ENCODE measurements at regions not wholly inside any gene's neighbourhood (a gene's known extent, or its start where the extent isn't known, plus 50 kb on each side); places are given as distances from the start of the nearest gene placed in this dataset.
"Not testable (repeated sequence)": the region's sequence is repeated elsewhere in the genome, so short reads cannot be mapped to it uniquely, and the experiment has no call there.

DNA sequence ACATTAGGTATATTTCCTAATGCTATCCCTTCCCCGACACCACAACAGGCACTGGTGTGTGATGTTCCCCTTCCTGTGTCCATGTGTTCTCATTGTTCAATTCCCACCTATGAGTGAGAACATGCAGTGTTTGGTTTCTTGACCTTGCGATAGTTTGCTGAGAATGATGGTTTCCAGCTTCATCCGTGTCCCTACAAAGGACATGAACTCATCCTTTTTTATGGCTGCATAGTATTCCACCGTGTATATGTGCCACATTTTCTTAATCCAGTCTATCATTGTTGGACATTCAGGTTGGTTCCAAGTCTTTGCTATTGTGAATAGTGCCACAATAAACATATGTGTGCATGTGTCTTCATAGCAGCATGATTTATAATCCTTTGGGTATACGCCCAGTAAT is 228.5 kb upstream of the RARB start:
- TF ChIP-seq POLR2AphosphoS5 (IDR thresholded peaks at IDR 0.05; ENCODE audit: low read depth, low read length); RBBP5 (IDR thresholded peaks at IDR 0.05; ENCODE audit: borderline replicate concordance, low read depth, low read length); SP1 (IDR thresholded peaks at IDR 0.05; ENCODE audit: low read depth, low read length): not testable (repeated sequence)

Data from H1 (cell line).